GF-D8 (cell line): ENCODE measurements at regions not wholly inside any gene's neighbourhood (a gene's known extent, or its start where the extent isn't known, plus 50 kb on each side); places are given as distances from the start of the nearest gene placed in this dataset.
"Not testable (repeated sequence)": the region's sequence is repeated elsewhere in the genome, so short reads cannot be mapped to it uniquely, and the experiment has no call there.

Source experiments
- DNase-seq: peaks from one replicate; lab custom pipeline; 2025; lab: John Stamatoyannopoulos, UW

DNA sequence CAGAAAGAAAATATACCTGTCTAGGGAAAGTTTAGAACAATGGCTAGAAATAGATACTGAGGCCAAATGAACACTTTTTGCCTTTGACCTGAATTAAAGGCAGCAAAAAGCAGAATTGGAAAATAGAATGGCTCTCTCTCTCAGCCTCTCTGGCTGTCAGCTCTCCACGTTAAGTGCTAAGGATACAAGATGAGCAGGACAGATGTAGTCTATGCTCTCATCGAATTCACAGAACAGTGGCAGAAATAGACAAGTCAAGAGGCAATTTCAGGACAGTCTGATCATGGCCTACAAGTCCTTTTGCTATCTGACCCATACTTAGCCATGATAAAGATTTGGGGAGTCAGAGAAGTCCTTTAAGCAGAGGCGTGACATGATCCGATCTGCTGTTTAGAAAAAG, 120.2 kb upstream of the CREB1 start:
- no peak for DNase-seq

DNA sequence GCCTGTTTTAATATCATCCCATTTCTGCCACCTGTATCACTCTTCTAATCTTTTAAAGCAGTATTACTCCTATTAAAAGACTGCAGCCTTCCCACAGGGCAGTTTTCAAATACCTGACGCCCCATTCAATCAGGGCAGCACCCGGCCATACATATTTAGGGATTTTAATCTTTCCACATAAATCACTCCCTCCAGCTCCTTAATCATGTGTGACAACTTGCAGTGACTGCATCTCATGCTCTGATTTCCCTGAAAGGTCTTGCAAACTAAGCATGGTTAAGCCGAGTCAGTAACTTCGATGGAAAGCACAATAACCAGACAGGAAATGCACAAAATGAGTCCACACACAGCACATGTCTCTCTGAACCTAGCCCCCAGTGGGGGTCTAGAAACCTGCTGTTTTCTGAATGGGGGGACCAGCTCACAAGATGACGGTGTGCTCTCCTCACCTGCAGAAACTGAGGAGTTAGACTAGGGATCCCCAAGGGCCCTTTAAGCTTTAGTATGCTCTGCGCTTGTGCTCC, 116.9 kb upstream of the CREB1 start:
- DNase-seq, result no peak

DNA sequence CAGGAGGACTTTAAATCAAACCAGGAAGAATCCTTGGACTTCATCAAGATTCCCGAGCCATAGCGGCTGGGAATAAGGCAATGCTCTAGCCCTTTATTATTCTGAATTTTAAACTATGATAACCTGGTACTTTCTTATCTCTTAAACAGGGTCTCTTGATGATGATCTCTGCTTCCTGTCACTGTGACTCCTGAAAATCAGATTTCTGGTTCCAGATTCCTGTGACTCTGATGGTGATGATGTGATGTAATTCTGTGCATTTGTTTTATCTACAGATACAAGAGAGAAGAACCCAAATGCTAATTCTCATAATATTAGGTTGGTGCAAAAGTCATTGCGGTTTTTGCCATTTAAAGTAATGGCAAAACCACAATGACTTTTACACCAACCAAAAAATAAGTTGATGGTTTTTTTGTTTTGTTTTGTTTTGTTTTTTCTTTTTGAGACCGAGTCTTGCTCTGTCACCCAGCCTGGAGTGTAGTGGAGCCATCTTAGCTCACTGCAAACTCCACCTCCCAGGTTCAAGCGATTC, 116.3 kb upstream of the CREB1 start:
- no peak for DNase-seq

DNA sequence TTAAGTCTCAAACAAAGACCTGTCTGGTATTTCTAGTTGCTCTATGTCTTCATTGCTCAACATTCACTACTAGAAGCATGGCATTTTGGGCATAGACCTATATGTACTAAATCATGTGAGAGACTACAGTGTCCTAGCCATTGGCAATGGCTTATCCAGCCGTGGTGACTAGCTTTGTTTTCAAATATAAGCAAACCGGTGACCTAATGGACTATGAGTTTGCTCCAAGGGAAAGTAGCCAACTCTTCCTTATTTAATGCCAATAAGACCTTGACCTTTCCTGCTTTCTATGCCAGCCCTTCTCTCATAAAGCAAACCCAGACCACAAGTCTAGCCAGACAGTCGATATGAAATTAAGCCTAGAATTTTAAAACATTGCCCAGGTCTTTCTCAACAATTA, 113.7 kb upstream of the CREB1 start:
- no peak for DNase-seq

DNA sequence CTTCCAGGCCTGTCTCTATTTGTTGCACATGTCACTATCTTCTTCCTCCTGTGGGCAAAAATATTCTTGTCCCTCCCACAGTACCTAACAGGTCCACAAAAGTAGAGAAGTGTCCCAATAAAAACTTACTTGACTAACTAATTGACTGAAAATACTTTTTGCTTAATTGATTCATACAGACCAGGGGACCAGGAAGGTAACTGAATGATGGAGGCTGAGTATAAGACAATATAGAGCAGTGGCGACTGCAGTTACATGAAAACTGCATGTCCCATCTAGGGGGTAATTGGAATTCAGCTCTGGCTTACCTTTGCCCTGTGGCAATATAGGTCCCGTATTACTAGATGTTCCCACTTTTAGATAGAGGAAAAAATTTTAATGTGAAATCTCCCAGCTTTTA, 112.9 kb upstream of the CREB1 start:
- no peak for DNase-seq

DNA sequence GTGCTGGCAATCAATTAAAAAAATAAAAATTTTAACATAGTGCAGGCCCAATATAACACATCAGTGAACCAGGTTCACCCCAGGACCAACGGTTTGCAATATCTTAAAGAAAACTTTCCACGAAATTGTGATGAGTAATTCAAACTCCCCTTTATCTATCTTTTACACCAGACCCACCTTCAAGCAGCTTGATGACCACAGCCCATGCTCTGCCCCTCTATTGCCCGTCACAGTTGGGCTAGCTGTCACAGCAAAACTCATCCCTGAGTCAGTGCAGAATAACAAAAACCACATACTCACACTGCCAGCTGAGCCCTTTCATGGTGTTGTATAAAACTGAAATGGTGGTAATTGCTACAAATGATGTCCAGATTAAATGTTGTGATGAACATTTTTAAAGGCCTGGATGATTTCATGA, 112.5 kb upstream of the CREB1 start:
- DNase-seq, result no peak

DNA sequence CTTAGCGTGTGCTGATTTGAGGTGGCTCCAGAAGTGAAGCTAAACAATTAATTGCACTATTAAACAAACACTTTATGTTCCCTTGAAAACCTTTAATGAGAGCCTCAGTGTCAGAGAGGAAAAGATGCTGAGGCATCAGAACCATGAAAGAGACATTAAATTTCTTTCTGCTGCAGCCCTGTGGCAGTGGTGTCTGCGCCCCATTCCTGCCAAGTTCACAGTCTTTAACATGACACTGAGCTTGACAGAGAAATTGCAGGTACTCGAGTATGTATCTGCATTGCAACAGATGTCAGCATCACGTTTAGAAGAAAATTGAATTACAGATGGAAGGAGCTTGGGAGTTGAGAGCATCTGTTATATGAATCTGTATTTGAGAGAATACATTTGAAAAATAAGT, 111.3 kb upstream of the CREB1 start:
- no peak for DNase-seq

DNA sequence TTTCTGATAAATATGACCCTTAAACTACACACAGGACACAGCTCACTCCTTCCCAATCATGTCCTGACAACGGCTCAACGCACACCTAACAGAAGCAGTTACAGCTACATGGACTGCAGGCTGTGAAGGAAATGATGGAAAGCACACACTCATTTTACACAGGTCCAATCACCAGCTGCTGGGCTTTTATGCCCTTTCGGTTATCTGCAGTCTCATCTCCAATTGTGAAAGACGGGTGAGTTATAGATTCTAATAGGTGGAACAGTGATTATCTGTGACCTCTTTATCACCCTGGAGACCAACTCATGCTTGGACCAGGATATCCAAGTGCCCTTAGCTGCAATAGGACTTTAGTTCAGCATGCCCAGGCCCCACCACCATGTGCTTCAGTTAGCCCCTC, 110.4 kb upstream of the CREB1 start:
- no peak for DNase-seq

DNA sequence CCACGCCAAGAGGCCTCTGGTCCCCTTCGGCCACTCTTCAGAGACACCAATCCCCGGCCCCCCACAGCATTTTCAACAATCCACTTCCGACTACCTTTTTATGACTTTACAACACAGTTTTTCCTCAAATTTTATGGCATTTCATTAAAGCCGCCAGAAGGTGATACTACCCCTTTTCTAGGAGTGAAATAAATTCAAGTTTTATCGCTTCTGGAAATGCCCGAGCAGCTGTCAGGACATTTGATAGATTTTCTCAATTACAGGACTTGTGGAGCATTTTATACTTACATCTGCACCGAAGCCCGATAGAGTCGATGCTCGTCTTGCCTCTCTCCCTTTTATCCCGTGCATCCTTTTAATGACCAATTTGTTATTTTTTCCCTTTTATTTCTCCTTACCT, 108.1 kb upstream of the CREB1 start:
- DNase-seq, result no peak

DNA sequence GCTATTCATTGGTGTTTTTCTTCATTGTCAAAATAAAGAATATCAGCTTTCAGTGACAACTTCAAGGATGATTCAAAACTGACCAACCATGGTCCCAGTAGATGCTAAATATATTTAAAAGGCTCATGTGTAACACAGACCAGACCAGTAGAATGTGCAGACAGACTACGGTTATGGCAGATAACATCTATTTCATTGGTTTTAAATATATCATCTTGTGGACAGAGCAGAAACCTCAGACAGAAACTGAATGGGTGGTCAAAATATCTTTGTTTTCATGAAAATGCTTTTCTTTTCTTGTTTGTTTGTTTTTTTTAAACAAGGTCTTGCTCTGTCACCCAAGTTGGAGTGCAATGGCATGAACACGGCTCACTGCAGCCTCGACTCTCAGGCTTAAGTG, 107.4 kb upstream of the CREB1 start:
- no peak for DNase-seq

DNA sequence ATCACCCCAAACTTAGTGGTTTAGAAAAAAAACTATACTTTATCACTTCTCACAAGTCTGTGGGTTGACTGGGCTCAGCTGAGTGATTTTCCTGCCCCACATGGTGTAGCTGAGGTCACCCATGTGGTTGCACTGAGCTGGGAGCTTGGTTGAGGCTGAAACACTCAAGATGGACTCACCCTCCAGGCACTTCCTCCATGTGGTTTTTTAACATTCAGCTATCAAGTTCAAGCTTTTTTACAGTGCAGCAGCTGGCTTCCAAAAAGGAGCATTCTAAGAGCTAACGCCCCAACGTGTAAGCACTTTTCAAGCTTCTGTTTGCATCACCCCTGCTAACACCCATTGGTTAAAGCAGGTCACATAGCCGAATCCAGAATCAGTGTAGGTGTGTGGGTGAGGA, 105.9 kb upstream of the CREB1 start:
- DNase-seq, result peak; percentile 69

DNA sequence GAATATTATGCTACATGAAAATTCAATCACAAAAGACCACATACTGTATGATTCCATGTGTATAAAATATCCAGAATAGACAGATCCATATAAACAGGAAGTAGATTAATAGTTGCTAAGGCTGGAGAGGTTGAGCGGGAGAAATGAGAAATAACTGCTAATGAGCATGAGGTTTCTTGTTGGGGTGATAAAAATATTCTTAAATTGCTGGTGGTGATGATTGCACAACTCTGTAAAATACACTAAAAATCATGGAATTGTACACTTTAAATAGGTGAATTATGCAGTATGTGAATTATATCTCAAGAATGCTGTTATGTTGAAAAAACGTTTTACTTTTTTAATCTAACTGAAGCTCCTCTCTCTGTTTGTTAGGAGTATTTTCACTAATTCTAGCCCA, 101.8 kb upstream of the CREB1 start:
- no peak for DNase-seq

DNA sequence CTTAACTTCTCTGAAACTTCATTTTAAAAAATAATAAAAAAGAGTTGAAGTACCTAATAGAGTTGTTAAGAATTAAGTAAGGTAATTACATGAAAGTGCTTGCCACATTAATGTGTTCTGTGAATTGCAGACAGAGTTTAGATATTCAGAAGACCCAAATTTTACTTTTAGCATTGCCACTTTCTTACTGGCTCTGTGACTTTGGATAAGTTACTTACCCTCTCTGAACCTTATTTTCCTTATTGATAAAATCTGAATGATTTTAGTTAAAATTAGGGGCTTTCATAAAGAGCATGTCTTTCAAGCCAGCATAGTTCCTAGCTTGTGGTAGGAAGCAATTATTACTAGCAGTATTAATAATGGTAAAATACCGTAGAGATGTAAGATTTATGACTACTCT, 101.2 kb upstream of the CREB1 start:
- no peak for DNase-seq

DNA sequence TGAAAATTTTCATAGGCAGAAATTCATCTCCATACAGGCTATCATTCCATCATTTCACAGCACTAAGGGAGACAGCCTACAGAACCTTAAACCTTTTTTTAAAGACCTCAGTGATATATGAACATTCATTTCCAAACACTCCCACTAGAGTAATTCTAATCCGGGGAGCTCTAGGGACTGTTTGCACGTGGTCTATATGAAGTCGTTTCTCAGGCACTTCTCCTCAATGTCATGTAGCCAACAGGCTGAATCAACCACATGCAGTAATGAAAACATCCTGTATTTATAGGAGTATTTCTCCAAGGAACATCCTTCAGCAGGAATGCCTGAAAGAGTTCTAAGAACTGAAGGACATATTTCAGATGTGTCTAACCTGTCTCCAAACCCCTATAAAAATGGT, 97.3 kb upstream of the CREB1 start:
- DNase-seq, result no peak

DNA sequence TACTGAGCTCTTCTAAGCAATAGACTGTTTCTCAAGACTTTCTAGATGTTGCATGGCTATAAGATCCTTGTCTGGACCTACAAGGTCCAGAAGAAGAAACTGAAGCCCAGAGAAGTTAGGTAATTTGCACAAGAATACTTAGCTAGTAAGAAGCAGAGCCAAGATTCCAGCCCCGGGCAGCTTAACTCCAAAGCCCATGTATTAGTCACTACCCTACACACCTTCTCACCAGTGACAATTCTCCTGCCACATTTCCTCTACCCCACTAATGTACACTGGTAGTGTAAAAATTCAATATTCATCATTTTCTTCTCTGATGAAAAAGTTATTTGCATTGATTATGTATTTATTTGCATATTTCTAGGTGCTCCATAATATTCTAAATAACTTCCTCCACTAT, 95.5 kb upstream of the CREB1 start:
- no peak for DNase-seq

DNA sequence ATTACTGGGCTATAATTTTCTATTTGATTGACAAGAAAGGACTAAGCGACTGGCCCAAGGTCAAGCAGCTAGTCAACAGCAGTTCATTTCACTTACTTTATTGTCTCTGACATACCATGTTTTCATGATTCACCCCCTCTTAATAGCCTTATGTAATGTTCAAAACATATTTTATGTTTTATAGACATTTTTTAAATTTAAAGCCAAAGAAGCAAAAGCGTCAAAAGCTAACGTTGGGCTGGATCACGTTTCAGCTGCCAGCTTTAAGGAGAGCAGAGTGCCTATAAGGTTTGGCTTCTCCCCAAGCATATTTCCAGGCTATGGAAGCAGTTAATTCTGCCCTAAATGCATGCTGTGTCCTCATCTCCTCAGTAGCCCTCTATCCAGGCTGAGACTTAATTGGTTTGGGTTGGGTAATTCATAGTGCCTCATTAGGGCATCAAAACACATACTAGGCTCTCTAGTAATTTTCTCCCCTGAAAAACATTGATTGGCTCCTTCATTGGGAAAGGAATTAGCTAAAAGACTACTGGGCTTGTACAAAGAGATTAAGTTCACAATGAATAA, 94.8 kb upstream of the CREB1 start:
- no peak for DNase-seq

DNA sequence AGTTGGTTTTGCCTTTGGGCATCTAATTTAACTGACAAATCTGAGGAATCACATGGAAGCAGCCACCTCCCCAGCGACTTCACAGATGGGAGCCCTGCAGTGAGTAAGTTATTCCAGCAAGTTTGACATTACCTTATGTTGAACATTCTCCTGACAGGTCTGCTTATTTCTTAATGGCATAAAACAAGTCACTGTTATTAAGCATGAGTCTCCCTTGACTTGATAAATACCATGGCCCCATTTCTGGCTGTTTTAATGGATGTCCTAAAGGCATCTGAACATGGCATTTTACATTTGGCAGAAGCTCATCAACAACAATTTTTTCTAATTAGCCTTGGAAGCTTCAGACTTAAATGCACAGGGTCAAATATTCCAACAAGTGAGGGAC, 92.6 kb upstream of the CREB1 start:
- DNase-seq, result no peak

DNA sequence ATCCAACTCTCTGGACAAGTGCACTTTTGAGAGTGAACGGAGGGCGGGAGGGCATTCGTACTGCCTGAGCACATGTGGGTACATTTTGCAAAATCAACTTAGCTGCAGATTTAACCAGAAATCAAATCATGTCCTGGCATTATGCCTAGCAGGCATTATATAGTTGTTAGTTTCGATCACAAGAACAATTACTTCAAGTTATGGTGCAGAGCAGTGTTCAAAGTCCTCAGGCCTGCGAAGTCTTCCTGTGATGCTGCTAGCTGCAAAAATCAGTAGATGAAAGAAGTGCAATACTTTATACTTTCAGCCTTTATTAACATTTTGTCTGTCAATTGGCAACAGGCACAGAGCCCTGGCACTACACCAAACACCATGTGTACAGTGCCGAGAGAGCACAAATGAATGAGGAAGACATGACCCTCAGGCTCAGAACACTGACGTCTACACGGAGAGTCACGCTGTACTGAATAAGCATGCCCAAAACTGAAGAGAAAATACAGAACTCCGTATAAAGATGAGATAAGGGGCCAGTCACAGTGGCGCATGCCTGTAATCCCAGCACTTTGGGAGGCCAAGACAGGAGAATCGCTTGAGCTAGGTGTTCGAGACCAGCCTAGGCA, 92.1 kb upstream of the CREB1 start:
- no peak for DNase-seq

DNA sequence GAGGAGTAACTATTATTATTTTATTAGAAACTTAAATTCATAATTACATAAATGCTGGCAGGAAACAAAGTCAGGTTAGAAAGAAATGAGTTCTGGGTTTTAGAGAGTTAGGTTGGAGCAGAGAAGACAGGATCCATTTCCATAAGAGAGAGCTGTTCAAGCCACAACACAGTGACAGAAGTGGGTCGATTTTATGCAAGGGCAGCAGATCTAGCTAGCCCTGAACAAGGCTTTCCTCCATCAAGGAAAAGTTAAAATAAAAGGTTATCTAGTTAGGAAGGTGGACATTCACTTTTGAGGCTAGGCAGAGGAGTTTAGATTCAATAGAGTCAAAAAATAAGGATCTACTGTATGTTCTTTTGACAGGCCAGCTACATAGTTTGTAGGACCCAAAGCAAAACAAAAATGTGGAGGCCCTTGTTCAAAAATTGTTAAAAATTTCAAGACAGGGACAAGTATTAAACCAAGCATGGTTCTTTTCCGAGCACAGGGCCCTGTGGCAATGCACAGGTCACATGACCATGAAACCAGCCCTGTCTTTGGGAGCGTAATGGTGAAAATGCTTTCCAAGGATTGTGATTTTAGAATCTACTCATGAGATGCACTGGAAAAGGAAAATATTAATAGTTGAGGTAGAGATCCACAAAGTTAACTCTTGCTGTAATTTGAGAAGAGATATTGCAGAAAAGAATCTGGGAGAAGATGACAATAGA, 91.2 kb upstream of the CREB1 start:
- DNase-seq, result no peak

DNA sequence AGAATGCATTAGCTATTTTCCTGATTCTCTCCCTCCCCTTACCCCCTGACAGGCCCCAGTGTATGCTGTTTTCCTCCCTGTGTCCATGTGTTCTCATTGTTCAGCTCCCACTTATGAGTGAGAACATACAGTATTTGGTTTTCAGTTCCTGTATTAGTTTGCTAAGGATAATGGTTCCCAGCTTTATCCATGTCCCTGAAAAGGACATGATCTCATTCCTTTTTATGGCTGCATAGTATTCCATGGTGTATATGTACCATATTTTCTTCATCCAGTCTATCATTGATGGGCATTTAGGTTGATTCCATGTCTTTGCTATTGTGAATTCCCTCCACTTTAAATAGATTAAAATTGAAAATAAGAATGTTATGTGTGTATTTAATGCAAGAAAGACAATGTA, 89.9 kb upstream of the CREB1 start:
- not testable (repeated sequence) for DNase-seq

DNA sequence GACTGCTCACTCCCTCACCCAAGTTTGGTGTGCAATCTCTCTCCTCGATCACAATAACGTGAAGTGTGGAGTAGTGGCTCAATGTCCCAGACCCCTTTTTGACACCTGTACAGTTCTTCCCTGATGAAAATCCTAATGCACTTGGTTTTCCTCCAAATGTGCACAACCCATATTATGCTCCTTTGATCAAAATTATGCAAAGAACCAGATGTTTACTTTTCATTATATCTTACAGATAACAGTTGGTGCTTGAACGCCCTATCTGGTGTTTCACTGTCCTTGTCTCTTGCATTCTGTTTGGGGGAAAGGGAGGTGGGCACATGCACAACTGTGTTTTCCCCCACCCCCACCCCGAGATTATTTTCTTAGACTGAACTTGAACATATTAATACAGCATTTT, 85.0 kb upstream of the CREB1 start:
- no peak for DNase-seq

DNA sequence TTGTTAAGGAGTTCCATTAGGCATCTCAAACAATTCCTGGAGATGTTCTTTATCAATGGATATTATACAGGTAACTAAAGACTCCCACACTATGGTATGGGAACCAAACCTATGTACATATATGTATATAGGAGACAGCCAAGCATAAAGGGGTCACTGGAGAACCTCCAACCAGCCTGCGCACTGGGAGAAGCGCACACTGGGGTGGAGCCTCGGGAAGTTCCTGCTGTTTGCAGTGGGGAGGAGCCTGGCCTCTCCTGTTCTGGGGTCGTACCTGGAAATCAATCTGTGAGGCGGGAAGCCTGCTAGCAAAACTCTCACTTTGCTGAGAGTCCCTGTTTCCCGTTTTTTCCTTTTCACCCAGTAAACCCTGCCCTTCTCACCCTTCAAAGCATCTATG, 83.1 kb upstream of the CREB1 start:
- no peak for DNase-seq

DNA sequence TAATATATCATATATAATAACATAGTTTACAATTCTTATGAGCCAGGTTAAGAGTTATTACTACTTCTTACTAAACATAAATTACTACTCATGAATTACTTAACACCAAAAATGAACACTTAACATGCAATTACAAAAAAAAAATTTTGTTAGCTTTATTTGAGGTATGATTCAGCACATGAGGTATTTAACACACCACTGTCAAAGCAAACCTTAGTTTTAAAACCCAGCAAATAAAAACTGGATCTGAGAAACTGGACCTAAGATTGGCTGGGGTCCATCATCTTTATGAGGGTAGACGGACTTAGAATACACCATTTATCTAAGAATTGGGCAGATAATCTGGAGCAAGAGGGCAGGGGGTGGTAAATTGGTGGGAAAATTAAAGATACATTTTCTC, 81.8 kb upstream of the CREB1 start:
- DNase-seq, result no peak
